T47D (cell line): ENCODE measurements at regions not wholly inside any gene's neighbourhood (a gene's known extent, or its start where the extent isn't known, plus 50 kb on each side); places are given as distances from the start of the nearest gene placed in this dataset.

Source experiments
- DNase-seq, 2 experiments: peaks; one replicate each; pipeline versions ENCODE4 v3.0.0 to v3.0.0-alpha.2; 2011 to 2012; ENCODE audit warnings: low read depth in 1 of 2, low spot score in 1 of 2
- JUND ChIP-seq: IDR thresholded peaks from 2 replicates; pipeline ENCODE4 v1.6.1; 2012; ENCODE audit warnings: low read depth
- in situ Hi-C: cut with HindIII; loops from 2 replicates; pipeline ENCODE4 v1.10.0; 2016; ENCODE audit warnings: low sequenced_read_pairs, low pct_unique_long_range_greater_than_20kb

DNA sequence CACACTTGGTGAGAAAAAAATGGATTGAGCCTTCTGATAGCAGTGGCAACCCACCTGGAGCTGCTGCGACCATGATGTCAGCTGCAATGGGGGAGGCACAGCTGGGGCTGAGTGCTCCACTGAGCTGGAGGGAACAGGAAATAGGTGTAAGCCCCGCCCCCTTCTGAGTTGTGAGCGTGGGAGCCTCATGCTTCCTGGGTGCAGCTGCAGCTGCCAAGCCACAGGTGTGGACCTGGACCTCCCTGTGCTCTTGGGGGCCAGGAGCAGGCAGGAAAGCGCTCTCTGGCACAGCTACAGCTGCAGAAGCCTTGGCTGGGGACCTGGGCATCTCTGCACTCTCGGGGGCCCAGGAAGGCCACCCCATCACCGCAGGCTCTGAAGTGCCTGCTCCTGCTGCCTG lies 970.6 kb downstream of the DCDC2C start:
- in situ Hi-C loops = no loop called here
- no peak for TF ChIP-seq JUND

GRCh38 chr2:4675295-4675694 lies 971.9 kb downstream of the DCDC2C start:
- DNase-seq = no peak
- in situ Hi-C loops = no loop called here
- TF ChIP-seq JUND = no peak

More for the DNA sequence above, 970.6 kb downstream of the DCDC2C start:
- DNase-seq = peak in 1 of 2 experiments; percentile 8

DNA sequence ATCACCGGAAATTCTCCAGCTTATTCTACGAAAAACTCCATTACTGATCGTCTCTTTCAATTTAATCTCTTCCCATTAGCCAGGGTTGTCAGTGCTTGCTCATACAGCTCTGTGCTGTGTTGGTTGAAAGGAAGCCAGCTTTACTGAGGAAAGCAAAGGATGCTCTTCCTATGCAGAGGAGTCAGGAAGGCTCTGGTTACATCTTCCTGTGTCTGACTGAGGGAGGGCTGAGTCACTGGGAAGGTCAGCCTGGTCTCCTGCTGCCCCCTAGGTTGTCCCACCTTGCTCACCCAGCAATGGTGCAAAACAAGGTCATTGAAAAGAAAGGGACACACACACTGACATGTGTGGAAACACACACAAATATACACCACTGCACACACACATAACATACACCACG lies 975.6 kb downstream of the DCDC2C start:
- no peak for DNase-seq
- TF ChIP-seq JUND = no peak
- in situ Hi-C loops = no loop called here

DNA sequence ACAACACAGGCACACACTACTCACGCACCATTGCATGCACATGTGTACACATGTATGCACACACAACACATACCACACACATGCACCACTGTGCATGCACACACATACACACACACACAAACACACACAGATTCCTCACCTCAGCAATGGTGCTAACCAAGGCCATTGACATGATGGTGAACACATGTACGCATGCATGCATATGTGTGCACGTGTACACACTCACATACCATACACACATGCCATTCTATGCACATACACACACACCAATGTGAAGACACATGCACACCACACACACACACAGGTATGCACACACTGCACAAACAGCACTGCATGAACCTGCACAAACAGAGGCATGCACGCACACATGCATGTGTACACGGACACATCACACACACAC lies 976.0 kb downstream of the DCDC2C start:
- in situ Hi-C loops = no loop called here

GRCh38 chr2:4684921-4685320 lies 981.5 kb downstream of the DCDC2C start:
- DNase-seq = no peak
- in situ Hi-C loops = no loop called here
- no peak for TF ChIP-seq JUND

More for the DNA sequence above, 976.0 kb downstream of the DCDC2C start:
- TF ChIP-seq JUND = no peak
- no peak for DNase-seq

GRCh38 chr2:4690913-4691312 lies 987.5 kb downstream of the DCDC2C start:
- in situ Hi-C loops = no loop called here
- no peak for DNase-seq
- no peak for TF ChIP-seq JUND

GRCh38 chr2:4693266-4693665 lies 989.9 kb downstream of the DCDC2C start:
- in situ Hi-C loops = no loop called here
- TF ChIP-seq JUND = no peak
- DNase-seq = no peak

- DNase-seq = no peak
- no peak for TF ChIP-seq JUND
- in situ Hi-C loops = no loop called here
Measured at GRCh38 chr2:4695281-4695861, 992.0 kb downstream of the DCDC2C start.

DNA sequence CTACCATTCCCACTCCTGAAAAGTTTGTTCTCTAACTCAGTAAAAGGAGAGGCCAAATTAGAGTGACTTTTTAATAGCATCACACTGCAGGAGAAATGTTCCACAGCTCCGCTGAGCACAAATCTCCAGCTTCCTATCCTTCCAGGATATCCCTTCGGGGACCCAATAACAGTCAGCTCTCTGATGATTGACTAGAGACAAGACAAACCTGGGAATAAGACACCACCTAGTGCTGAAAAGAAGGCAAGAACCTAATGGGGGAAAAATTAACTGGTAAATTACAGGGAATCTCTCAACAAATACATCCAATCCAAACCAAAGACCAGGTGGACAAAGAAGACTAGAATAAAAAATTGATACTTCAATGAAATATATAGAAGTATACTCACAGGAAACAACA lies 977.1 kb upstream of the SOX11 start:
- no peak for TF ChIP-seq JUND
- peak in 1 of 2 experiments; percentile 48 for DNase-seq
- in situ Hi-C loops = no loop called here

DNA sequence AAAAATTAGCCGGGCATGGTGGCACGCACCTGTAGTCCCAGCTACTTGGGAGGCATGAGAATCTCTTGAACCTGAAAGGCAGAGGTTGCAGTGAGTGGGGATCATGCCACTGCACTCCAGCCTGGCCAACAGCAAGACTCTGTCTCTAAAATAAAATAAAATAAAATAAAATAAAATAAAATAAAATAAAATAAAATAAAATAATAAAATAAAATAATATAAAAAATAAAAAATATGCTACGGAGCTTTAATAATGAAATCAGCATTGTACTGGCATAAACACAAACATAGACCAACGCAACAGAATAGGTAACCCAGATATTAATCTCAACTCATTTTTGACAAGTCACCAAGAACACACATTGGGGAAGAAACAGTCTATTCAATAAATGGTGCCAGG lies 973.4 kb upstream of the SOX11 start:
- TF ChIP-seq JUND = no peak
- in situ Hi-C loops = no loop called here

GRCh38 chr2:4725618-4726017 lies 966.6 kb upstream of the SOX11 start:
- no peak for TF ChIP-seq JUND
- DNase-seq = no peak
- in situ Hi-C loops = no loop called here

More for the DNA sequence above, 973.4 kb upstream of the SOX11 start:
- DNase-seq = no peak

GRCh38 chr2:4732560-4732959 lies 959.6 kb upstream of the SOX11 start:
- TF ChIP-seq JUND = no peak
- no peak for DNase-seq
- in situ Hi-C loops = no loop called here

GRCh38 chr2:4745056-4745991 lies 946.9 kb upstream of the SOX11 start:
- no peak for TF ChIP-seq JUND
- DNase-seq = peak in 1 of 2 experiments; percentile 16
- in situ Hi-C loops = no loop called here
